B cell (primary cell): ENCODE measurements at regions not wholly inside any gene's neighbourhood (a gene's known extent, or its start where the extent isn't known, plus 50 kb on each side); places are given as distances from the start of the nearest gene placed in this dataset.

Experiments used
- ATAC-seq: fragments of 200-7000 bp; cut with Tn5 transposase; one replicate; pipeline ENCODE4 v1.10.0; 2021; ENCODE audit warnings: low read depth, mild to moderate bottlenecking, moderate number of reproducible peaks, moderate library complexity
- CTCF ChIA-PET: fragments of 350-600 bp; sonication (Branson Sonifier 250); formaldehyde crosslinking; loops from one replicate; lab custom pipeline; 2021; ENCODE audit warnings: antibody characterized with exemption, inconsistent platforms; lab: Charles Lee
- POLR2A ChIA-PET: fragments of 350-600 bp; sonication (Branson Sonifier 250); formaldehyde crosslinking; loops from one replicate; lab custom pipeline; 2021; ENCODE audit warnings: antibody characterized with exemption; lab: Charles Lee
- DNase-seq: peaks from one replicate; pipeline ENCODE4 v3.0.0; 2013
- H2AFZ ChIP-seq: 2 replicates; pipeline ENCODE4 v1.6.1; 2012; ENCODE audit warnings: mild to moderate bottlenecking, low read depth, low read length; ENCODE audit not compliant: insufficient read depth, poor library complexity, severe bottlenecking
- H3K27ac ChIP-seq, 2 donors: 1 replicate in 1 of 2; 2 replicates in 1 of 2; pipeline ENCODE4 v1.5.1; 2012 to 2013; ENCODE audit warnings: low read length in 2 of 2, mild to moderate bottlenecking in 2 of 2, moderate library complexity in 1 of 2
- H3K27me3 ChIP-seq, 4 experiments: fragments of 200-600 bp in 1 of 4; sonication (generic) in 1 of 4; replicated peaks in 1 of 4; 1 replicate in 2 of 4; 2 replicates in 2 of 4; pipeline versions ENCODE4 v1.6.1 to v1.7.0; 2013 to 2016; ENCODE audit warnings: low read length in 3 of 4, mild to moderate bottlenecking in 2 of 4, mixed read lengths in 1 of 4, moderate library complexity in 1 of 4; ENCODE audit not compliant: insufficient read depth in 4 of 4, control insufficient read depth in 3 of 4; ENCODE audit errors: control extremely low read depth in 1 of 4
- H3K36me3 ChIP-seq, 2 experiments: replicated peaks in 1 of 2; 1 replicate in 1 of 2; 2 replicates in 1 of 2; pipeline versions ENCODE4 v1.6.1 to v1.7.1; 2013; ENCODE audit warnings: low read length in 1 of 2; ENCODE audit not compliant: insufficient read depth in 2 of 2, control insufficient read depth in 1 of 2; ENCODE audit errors: control extremely low read depth in 1 of 2, extremely low read depth in 1 of 2
- H3K4me1 ChIP-seq, 2 donors: fragments of 200-600 bp in 1 of 2; sonication (generic) in 1 of 2; 1 replicate in 1 of 2; 2 replicates in 1 of 2; pipeline versions ENCODE4 v1.5.1 to v1.6.1; 2013 to 2017; ENCODE audit warnings: low read length in 2 of 2; ENCODE audit not compliant: control insufficient read depth in 2 of 2, insufficient read depth in 2 of 2
- H3K4me2 ChIP-seq: replicated peaks from 2 replicates; pipeline ENCODE3; 2012; ENCODE audit warnings: mild to moderate bottlenecking, low read depth, low read length; ENCODE audit not compliant: poor library complexity, severe bottlenecking
- H3K4me3 ChIP-seq, 5 experiments: fragments of 200-600 bp in 1 of 5; sonication (generic) in 1 of 5; 1 replicate in 3 of 5; 2 replicates in 2 of 5; pipeline versions ENCODE4 v1.5.1 to v1.7.0; 2011 to 2016; ENCODE audit warnings: low read length in 4 of 5, mild to moderate bottlenecking in 4 of 5, low read depth in 2 of 5, control low read depth in 1 of 5, moderate library complexity in 1 of 5; ENCODE audit not compliant: insufficient read depth in 1 of 5; ENCODE audit errors: control extremely low read depth in 1 of 5, extremely low read depth in 1 of 5
- H3K79me2 ChIP-seq: fragments of 200-600 bp; sonication (generic); one replicate; pipeline ENCODE4 v1.6.0; 2016; ENCODE audit warnings: low read length; ENCODE audit not compliant: control insufficient read depth, insufficient read depth
- H3K9ac ChIP-seq: fragments of 200-600 bp; sonication (generic); 2 replicates; pipeline ENCODE4 v1.6.1; 2017; ENCODE audit warnings: mild to moderate bottlenecking, low read length, moderate library complexity
- H3K9me3 ChIP-seq, 3 donors: one replicate each; pipeline versions ENCODE4 v1.6.1 to v1.7.1; 2013; ENCODE audit warnings: low read length in 2 of 3; ENCODE audit not compliant: control insufficient read depth in 2 of 3, insufficient read depth in 1 of 3; ENCODE audit errors: control extremely low read depth in 1 of 3
- H4K20me1 ChIP-seq: 2 replicates; pipeline ENCODE4 v1.6.0; 2012; ENCODE audit warnings: mild to moderate bottlenecking, low read length; ENCODE audit not compliant: insufficient read depth, control insufficient read depth, poor library complexity, severe bottlenecking
- H3K27ac Mint-ChIP-seq: one replicate; pipeline ENCODE4 v1.8.0; 2021; ENCODE audit warnings: mixed read lengths
- H3K27me3 Mint-ChIP-seq: one replicate; pipeline ENCODE4 v1.8.0; 2021; ENCODE audit warnings: mixed read lengths
- H3K4me1 Mint-ChIP-seq: one replicate; pipeline ENCODE4 v1.8.0; 2021; ENCODE audit warnings: mixed read lengths
- H3K4me3 Mint-ChIP-seq: one replicate; pipeline ENCODE4 v1.8.0; 2021; ENCODE audit warnings: mixed read lengths
- H3K9me3 Mint-ChIP-seq: one replicate; pipeline ENCODE4 v1.8.0; 2022; ENCODE audit warnings: mixed read lengths; ENCODE audit not compliant: insufficient read depth
- EZH2 ChIP-seq: IDR thresholded peaks from 2 replicates; pipeline ENCODE4 v1.6.1; 2012; ENCODE audit warnings: borderline replicate concordance, low read depth, mild to moderate bottlenecking, moderate library complexity, low read length; ENCODE audit not compliant: insufficient read depth, poor library complexity, severe bottlenecking
- WGBS: methylation state at CpG from one replicate; pipeline ENCODE4 v1.1.5; 2013; ENCODE audit warnings: missing lambda C conversion rate; ENCODE audit not compliant: insufficient coverage; 5-methylcytosine and 5-hydroxymethylcytosine counted together
- intact Hi-C: fragments of 100-400 bp; cut with micrococcal nuclease; formaldehyde crosslinking; loops from one replicate; pipeline ENCODE4 v1.10.0; 2022
- TF ChIP-seq, protein P1 (sequence below): fragments of 200-600 bp; IDR thresholded peaks from one replicate; pipeline ENCODE4 v1.8.0; 2022; ENCODE audit warnings: antibody characterized with exemption, mild to moderate bottlenecking

DNA sequence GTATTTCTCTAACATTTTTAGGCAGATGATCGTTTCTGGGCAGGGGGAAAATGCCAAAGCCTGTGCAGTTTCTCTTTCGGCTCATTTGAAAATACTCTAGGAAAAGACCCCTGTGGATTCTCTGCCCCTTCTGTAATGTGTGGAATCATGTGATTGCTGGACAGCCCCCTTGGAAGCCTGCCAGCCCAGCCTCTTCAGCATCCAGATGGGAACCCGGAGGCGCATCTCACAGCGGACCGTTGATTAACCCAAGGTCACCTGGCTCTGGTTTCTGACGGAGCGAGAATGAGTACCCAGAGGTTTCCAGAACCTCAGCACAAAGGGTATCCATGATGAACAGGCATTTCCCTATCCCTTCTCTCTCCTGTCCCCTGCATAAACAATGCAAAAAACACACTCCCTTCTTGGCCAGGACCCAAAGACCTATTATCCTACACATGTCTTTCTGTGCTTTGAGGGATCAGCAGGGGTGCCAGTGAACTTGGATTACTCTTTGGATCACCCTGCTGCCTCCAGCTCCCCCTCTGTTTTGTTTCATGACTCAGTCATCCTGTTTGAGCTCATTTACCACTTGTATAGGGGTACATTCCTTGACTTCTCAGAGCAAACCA is 957.1 kb upstream of the RBFOX1 start:
- CTCF ChIA-PET: no interaction called here
- Histone ChIP-seq H3K9ac (no peak overlapping the region), H4K20me1 (no peaks in the 10 kb centered on the region), H3K4me2 (no peak overlapping the region), H2AFZ (no peak overlapping the region), H3K27ac (no peak overlapping the region), H3K79me2 (no peaks in the 10 kb centered on the region), H3K9me3 (peaks cover 0 to 12% (median 2%) of the 10 kb centered on the region in 3 donors), H3K36me3 (no peaks in the 10 kb centered on the region), H3K4me1 (no peaks in the 10 kb centered on the region), H3K4me3 (no peak overlapping the region), H3K27me3 (no peaks in the 10 kb centered on the region)
- no peaks in the 10 kb centered on the region for H3K27me3 Mint-ChIP-seq
- H3K4me3 Mint-ChIP-seq: no peak overlapping the region
- H3K27ac Mint-ChIP-seq: no peak overlapping the region
- intact Hi-C loops: no loop called here
- DNase-seq: no peak
- H3K9me3 Mint-ChIP-seq: no peaks in the 10 kb centered on the region
- no peak for TF ChIP-seq EZH2
- TF ChIP-seq, protein P1, sequence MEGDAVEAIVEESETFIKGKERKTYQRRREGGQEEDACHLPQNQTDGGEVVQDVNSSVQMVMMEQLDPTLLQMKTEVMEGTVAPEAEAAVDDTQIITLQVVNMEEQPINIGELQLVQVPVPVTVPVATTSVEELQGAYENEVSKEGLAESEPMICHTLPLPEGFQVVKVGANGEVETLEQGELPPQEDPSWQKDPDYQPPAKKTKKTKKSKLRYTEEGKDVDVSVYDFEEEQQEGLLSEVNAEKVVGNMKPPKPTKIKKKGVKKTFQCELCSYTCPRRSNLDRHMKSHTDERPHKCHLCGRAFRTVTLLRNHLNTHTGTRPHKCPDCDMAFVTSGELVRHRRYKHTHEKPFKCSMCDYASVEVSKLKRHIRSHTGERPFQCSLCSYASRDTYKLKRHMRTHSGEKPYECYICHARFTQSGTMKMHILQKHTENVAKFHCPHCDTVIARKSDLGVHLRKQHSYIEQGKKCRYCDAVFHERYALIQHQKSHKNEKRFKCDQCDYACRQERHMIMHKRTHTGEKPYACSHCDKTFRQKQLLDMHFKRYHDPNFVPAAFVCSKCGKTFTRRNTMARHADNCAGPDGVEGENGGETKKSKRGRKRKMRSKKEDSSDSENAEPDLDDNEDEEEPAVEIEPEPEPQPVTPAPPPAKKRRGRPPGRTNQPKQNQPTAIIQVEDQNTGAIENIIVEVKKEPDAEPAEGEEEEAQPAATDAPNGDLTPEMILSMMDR: no peak
- H3K4me1 Mint-ChIP-seq: no peaks in the 10 kb centered on the region
- no peak for ATAC-seq
- 77% methylated on average over 5 of the region's 8 CpGs for WGBS
- POLR2A ChIA-PET: no interaction called here

DNA sequence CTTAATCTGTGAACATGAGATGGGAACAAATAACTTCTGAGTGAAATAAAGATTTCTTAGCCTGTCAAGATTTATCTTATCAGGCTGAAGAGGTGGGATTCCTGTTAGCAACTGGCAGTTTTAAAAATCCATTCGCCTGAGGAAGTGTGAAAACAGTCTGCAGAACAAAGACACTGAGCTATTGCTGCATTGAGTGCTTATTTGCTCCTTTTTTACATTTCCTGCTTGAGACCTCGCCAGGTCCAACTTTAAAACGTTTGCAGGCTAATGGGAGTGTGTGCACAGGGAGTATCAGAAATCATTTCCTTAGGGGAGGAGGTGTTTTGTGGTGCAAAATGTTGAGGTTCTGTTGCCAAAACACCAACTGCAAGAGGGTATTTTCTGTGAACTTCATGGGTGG is 957.8 kb upstream of the RBFOX1 start:
- Histone ChIP-seq H3K27me3 (no peaks in the 10 kb centered on the region), H3K4me2 (no peak overlapping the region), H3K9me3 (peaks cover 0 to 12% (median 2%) of the 10 kb centered on the region in 3 donors), H3K36me3 (no peaks in the 10 kb centered on the region), H2AFZ (no peak overlapping the region), H3K27ac (no peak overlapping the region), H4K20me1 (no peaks in the 10 kb centered on the region), H3K79me2 (no peaks in the 10 kb centered on the region), H3K4me1 (no peaks in the 10 kb centered on the region), H3K9ac (no peak overlapping the region), H3K4me3 (no peak overlapping the region)
- Mint-ChIP-seq H3K4me1 (no peaks in the 10 kb centered on the region), H3K27ac (no peak overlapping the region), H3K9me3 (no peaks in the 10 kb centered on the region), H3K4me3 (no peak overlapping the region), H3K27me3 (no peaks in the 10 kb centered on the region)
- intact Hi-C loops: no loop called here
- 5% methylated on average over 2 of the region's 3 CpGs for WGBS
- no peak for ATAC-seq
- DNase-seq: no peak
- POLR2A ChIA-PET: no interaction called here
- TF ChIP-seq, protein P1: no peak
- no peak for TF ChIP-seq EZH2
- CTCF ChIA-PET: no interaction called here
